Glutamatergic neuron (in vitro differentiated cells): ENCODE measurements at regions not wholly inside any gene's neighbourhood (a gene's known extent, or its start where the extent isn't known, plus 50 kb on each side); places are given as distances from the start of the nearest gene placed in this dataset.

Experiments used
- DNase-seq: peaks from one replicate; pipeline ENCODE4 v3.0.0; 2022
- H3K27ac Mint-ChIP-seq: one replicate; pipeline ENCODE4 v1.8.0; 2020; ENCODE audit warnings: mild to moderate bottlenecking, mixed read lengths, inconsistent platforms; ENCODE audit not compliant: unreplicated experiment
- H3K27me3 Mint-ChIP-seq: one replicate; pipeline ENCODE4 v1.8.0; 2020; ENCODE audit warnings: mild to moderate bottlenecking, moderate library complexity, mixed read lengths, inconsistent platforms; ENCODE audit not compliant: unreplicated experiment
- H3K36me3 Mint-ChIP-seq: one replicate; pipeline ENCODE4 v1.8.0; 2020; ENCODE audit warnings: mild to moderate bottlenecking, mixed read lengths, inconsistent platforms; ENCODE audit not compliant: unreplicated experiment
- H3K4me1 Mint-ChIP-seq: one replicate; pipeline ENCODE4 v1.8.0; 2020; ENCODE audit warnings: mild to moderate bottlenecking, low read depth, mixed read lengths, inconsistent platforms; ENCODE audit not compliant: unreplicated experiment
- H3K4me3 Mint-ChIP-seq: one replicate; pipeline ENCODE4 v1.8.0; 2020; ENCODE audit warnings: mild to moderate bottlenecking, mixed read lengths, inconsistent platforms; ENCODE audit not compliant: unreplicated experiment
- H3K9me3 Mint-ChIP-seq: one replicate; pipeline ENCODE4 v1.8.0; 2020; ENCODE audit warnings: mild to moderate bottlenecking, moderate library complexity, mixed read lengths, inconsistent platforms; ENCODE audit not compliant: unreplicated experiment
- TF ChIP-seq, protein P1 (sequence below): fragments of 200-600 bp; sonication (generic); IDR thresholded peaks from one replicate; pipeline ENCODE4 v1.5.0; 2021; ENCODE audit not compliant: partially characterized antibody, unreplicated experiment

DNA sequence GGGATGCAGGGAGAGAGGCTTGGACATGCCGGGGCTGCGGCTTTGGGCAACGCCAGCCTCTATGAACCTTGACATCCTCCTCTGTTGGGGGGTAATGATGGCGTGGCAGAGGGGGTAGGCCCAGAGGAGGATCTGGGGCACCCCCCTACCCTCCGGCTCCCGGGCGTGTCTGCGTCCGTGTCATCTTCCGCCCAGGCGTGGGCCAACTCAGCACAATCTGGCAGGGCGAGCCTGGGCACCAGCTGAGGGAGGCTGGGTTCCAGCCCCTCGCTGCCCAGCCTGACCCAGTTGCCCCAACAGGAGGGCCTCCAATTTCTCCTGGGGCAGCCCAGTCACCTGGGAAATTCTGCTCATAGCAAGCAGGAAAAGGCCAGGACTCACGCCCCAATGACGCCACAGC lies 62.9 kb upstream of the IL17B start:
- no peak overlapping the region for H3K4me3 Mint-ChIP-seq
- no peak for DNase-seq
- H3K9me3 Mint-ChIP-seq = no peaks in the 10 kb centered on the region
- H3K4me1 Mint-ChIP-seq = peaks cover 4% of the 10 kb centered on the region
- H3K36me3 Mint-ChIP-seq = no peaks in the 10 kb centered on the region
- no peak overlapping the region for H3K27ac Mint-ChIP-seq
- TF ChIP-seq, protein P1, sequence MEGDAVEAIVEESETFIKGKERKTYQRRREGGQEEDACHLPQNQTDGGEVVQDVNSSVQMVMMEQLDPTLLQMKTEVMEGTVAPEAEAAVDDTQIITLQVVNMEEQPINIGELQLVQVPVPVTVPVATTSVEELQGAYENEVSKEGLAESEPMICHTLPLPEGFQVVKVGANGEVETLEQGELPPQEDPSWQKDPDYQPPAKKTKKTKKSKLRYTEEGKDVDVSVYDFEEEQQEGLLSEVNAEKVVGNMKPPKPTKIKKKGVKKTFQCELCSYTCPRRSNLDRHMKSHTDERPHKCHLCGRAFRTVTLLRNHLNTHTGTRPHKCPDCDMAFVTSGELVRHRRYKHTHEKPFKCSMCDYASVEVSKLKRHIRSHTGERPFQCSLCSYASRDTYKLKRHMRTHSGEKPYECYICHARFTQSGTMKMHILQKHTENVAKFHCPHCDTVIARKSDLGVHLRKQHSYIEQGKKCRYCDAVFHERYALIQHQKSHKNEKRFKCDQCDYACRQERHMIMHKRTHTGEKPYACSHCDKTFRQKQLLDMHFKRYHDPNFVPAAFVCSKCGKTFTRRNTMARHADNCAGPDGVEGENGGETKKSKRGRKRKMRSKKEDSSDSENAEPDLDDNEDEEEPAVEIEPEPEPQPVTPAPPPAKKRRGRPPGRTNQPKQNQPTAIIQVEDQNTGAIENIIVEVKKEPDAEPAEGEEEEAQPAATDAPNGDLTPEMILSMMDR = no peak
- H3K27me3 Mint-ChIP-seq = peaks cover 9% of the 10 kb centered on the region

- Mint-ChIP-seq H3K27ac (no peak overlapping the region), H3K9me3 (no peaks in the 10 kb centered on the region), H3K27me3 (peaks cover 11% of the 10 kb centered on the region), H3K4me1 (peaks cover 4% of the 10 kb centered on the region), H3K4me3 (no peak overlapping the region), H3K36me3 (no peaks in the 10 kb centered on the region)
- DNase-seq = no peak
- TF ChIP-seq, protein P1 = no peak
Observed at GRCh38 chr5:149441194-149441753, 62.2 kb upstream of the IL17B start.

- no peak for DNase-seq
- H3K9me3 Mint-ChIP-seq = no peaks in the 10 kb centered on the region
- H3K27ac Mint-ChIP-seq = peak overlapping the region; percentile 43
- H3K4me1 Mint-ChIP-seq = peaks cover 4% of the 10 kb centered on the region
- no peaks in the 10 kb centered on the region for H3K36me3 Mint-ChIP-seq
- TF ChIP-seq, protein P1 = peak; percentile 60
- peaks cover 10% of the 10 kb centered on the region for H3K27me3 Mint-ChIP-seq
- H3K4me3 Mint-ChIP-seq = no peak overlapping the region
Observed at GRCh38 chr5:149439899-149440542, 60.9 kb upstream of the IL17B start.

- TF ChIP-seq, protein P1 = no peak
- Mint-ChIP-seq H3K4me3 (no peak overlapping the region), H3K4me1 (peaks cover 4% of the 10 kb centered on the region), H3K27ac (no peak overlapping the region), H3K27me3 (peaks cover 7% of the 10 kb centered on the region), H3K36me3 (no peaks in the 10 kb centered on the region), H3K9me3 (no peaks in the 10 kb centered on the region)
- DNase-seq = no peak
Observed at GRCh38 chr5:149438711-149439132, 59.6 kb upstream of the IL17B start.

DNA sequence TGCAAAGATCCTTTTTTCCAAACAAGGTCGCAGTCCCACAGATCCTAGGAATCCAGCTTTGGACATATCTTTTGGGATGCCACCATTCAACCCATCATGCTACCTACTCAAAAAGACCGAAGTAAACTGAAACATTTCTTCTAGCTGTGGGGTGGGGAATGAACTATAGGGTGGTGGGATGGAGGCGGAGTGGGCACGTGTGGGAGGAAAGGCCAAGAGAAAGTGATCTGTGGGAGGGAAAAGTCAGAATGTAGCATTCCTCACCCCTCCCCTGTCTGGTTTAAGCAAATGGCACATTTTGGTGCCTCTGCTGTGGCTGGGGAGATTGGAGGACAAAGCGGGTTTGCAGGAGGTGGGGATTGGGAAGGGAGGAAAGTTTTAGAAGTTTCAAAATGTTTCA lies 59.2 kb upstream of the IL17B start:
- Mint-ChIP-seq H3K27me3 (peaks cover 7% of the 10 kb centered on the region), H3K36me3 (no peaks in the 10 kb centered on the region), H3K27ac (no peak overlapping the region), H3K4me3 (no peak overlapping the region), H3K4me1 (peaks cover 4% of the 10 kb centered on the region), H3K9me3 (no peaks in the 10 kb centered on the region)
- no peak for DNase-seq
- TF ChIP-seq, protein P1 = no peak
